Activated CD4-positive, alpha-beta T cell treated with anti-CD3 and anti-CD28 coated beads for 4 hours (primary cell): ENCODE measurements at regions not wholly inside any gene's neighbourhood (a gene's known extent, or its start where the extent isn't known, plus 50 kb on each side); places are given as distances from the start of the nearest gene placed in this dataset.

ENCODE experiments used
- DNase-seq, 2 donors: peaks; one replicate each; pipeline ENCODE4 v3.0.0-alpha.2; 2020

GRCh38 chr14:94717808-94718207 lies 52.1 kb downstream of the GSC start:
- DNase-seq = no peak

DNA sequence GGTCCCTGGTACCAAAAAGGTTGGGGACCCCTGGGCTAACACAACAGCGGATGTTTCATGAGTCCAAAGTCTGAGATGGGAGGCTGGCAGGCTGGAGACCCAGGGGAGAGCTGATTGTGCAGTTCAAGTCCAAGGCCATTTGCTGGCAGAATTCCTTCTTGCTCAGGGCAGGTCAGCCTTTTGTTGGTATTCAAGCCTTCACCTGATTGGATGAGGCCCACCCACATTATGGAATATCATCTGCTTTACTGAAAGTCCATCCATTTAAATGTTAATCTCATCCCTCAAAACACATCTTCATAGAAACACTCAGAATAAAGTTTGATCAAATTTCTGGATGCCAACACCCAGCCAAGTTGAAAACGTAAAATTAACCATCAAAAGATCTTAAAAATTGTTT lies 52.9 kb downstream of the GSC start:
- no peak for DNase-seq

- DNase-seq = no peak
Observed at GRCh38 chr14:94713115-94713514, 56.8 kb downstream of the GSC start.

DNA sequence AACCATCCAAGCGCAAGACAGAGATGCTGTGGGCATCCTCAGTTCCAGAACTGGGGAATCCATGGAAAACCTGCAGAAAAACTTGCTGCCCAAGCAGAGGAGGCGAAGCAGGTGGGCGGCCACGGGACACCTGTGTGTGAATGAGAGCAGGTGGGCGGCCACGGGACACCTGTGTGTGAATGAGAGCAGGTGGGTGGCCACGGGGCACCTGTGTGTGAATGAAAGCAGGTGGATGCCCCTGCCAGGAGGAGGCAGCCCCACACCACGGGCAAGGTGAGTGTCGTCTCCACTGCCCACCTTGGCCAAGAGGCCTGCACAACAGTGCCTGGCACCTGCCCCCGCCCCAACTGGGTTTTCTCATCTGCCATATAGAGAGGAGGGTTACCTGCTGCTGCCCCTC lies 59.2 kb downstream of the GSC start:
- DNase-seq = no peak

DNA sequence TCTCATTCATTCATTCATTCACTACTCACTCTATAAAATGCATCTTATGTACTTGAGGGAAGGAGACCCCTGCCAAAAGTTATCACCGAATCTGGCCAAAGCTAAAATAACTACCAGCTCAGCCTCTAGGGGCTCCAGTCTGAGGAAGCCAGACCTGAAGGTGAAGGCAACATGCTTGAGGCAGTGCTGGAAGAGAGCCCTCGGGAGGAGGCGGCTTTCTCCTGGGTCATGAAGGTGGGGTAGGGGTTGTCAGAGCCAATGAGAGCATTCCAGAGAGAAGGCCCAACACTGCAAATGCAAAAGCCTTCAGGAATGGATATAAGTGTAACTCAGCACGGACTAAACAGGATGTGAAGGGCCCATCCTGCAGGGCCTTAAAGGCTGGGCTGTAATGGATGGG lies 62.4 kb downstream of the GSC start:
- DNase-seq = no peak

DNA sequence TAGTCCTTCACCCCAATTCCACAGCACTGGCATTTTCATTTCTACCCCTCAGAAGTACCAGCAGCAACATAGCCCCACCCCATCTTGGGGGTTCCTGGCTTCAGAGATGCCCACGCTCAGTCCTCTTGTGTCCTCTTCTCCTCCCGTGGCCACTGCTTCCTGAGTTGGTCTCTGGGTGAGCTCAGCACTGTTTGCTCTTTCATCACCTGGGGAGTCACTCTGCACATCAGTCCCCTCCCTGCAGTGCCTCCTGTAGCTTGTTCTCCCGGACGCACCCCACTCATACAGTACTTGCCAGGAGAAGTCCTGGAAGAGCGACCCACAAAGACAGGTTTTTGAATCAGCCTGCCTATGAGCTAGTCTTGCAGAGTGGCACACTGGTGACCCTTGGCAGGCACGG lies 63.8 kb downstream of the GSC start:
- no peak for DNase-seq

GRCh38 chr14:94702629-94703028 lies 67.3 kb downstream of the GSC start:
- DNase-seq = no peak

- no peak for DNase-seq
Observed at GRCh38 chr14:94701861-94702370, 68.0 kb downstream of the GSC start.

- DNase-seq = no peak
Observed at GRCh38 chr14:94700336-94700735, 69.6 kb downstream of the GSC start.

DNA sequence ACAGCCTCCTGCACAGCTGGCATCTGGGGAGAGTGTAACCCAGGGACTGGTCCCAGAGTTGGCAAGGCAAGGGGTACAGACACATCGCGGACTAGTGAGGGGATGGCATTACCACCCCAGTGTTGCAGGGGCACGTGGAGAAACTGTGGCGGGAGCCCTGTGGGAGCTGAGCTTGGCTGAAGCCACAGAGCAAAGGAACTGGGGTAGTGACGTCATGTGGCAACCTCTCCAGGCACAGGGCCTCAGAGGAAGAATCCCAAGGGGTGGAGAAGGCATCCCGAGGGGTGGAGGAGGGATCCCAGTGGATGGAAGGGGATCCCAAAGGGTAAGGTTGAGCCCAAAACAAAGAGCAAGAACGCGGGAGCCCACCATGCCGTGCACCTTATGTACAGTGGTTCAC lies 70.1 kb downstream of the GSC start:
- no peak for DNase-seq

DNA sequence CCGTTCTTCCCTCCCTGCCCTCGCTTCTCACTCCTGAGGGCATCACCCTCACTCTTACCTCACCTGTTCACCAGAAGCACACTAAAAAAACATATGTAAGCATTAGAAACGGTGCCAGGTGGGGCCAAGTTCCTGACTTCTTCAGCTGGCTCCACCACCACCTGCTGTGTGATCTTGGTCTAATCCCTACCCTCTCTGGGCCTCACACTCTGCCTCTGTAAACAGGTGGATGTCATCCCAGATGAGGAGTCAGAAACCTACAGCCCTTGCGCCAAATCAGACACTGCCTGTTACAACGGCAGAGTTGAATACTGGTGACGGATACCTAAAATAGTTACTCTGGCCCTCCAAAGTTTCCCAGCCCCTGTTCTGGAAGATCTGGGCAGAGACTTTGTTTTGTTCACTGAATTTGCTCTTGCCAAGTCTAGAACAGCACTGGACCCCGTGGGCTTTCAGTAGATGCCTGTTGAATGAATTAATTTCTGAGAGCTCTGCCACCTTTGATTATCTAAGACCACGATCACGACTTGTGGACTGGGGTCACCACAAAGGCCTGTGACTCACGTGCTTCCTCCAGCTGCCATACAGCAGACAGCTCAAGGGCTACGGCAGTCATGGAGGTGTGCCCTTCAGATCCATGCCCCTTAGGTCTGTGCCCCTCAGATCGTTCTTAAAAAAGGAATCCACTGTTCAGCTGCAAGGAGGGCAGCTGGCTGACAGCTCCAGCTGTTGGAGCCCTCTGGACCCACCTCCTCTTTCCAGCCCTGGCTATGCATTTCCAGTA lies 71.9 kb downstream of the GSC start:
- DNase-seq = no peak

- DNase-seq = no peak
Observed at GRCh38 chr14:94696518-94696917, 73.4 kb downstream of the GSC start.

GRCh38 chr14:94695231-94695630 lies 74.7 kb downstream of the GSC start:
- no peak for DNase-seq

GRCh38 chr14:94691660-94692034 lies 78.3 kb downstream of the GSC start:
- DNase-seq = no peak

GRCh38 chr14:94690896-94691659 lies 78.8 kb downstream of the GSC start:
- DNase-seq = no peak

GRCh38 chr14:94690486-94690885 lies 78.3 kb downstream of the SERPINA3 start:
- no peak for DNase-seq

DNA sequence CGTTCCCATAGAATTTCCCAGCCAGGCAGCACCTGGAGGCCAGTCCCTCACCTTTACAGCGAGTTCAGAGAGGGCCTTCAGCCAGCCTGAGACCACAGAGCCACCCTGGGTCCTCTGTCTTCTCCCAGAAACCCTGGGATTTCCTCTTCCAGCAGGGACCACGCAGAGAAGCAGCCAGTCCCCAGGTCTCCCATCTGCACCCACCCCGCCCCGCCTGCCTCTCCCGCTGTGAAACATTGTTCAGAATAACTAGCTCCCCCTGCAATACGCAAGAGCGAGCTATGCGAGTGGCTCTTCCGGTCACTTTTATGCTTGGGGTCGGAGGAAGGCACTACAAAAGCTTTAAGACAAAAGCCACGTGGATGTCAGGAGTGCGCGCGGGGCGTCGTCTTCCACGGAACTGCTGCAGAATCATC lies 77.8 kb downstream of the SERPINA3 start:
- no peak for DNase-seq

GRCh38 chr14:94689218-94689984 lies 77.2 kb downstream of the SERPINA3 start:
- peak in 1 of 2 donors; percentile 18 for DNase-seq

DNA sequence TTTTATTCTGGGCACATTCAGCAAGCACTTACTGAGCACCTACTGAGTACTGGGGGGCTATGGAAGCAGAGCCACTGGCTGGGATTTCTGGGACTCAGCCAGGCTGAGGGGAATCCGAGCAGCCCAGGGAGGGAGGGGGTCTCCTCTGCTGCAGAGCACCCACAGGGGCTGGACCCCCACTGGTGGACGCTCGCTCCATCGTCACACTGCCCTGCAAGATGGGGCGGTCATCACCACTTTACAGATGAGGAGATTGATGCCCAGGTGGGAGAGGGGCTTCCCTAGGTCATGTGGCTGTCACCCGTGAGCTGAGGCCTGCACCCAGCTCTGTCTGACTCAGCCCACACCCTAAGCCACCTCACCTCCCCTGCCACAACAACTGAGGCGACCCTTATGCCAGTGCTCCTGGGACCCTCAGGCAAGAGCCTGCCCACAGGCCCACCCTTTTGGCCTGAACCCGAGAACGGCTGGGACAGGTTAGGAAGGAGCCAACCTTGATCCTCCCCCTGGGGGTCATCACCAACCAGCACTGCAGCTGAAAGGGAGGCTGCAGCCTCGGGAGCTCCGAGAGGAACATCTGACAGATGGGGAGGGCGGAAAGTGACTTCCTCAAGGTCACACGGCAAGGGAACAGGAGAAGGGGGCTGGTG lies 74.4 kb downstream of the SERPINA3 start:
- no peak for DNase-seq

- DNase-seq = no peak
Observed at GRCh38 chr14:94685681-94686485, 73.7 kb downstream of the SERPINA3 start.

- no peak for DNase-seq
Observed at GRCh38 chr14:94685166-94685581, 73.0 kb downstream of the SERPINA3 start.

DNA sequence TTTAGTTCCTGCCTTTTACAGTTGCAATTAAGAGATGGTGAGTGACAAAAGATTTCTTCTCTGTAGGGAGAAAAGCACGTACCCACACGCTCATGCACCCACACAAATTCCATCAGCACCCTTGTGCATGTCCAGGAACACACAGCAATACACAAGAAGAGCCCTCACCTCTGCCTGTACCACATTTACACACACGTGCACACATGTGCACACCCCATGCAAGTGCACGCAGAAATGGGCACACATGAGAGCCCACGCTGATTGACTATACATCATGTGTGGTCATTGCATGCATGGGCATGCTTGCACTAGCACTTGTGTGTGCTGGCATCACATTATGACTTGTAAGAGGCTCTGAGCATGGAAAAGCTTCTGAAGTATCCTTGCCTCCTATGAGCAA lies 70.5 kb downstream of the SERPINA3 start:
- no peak for DNase-seq
